Suprapubic skin (tissue), 4 donors: ENCODE measurements at regions not wholly inside any gene's neighbourhood (a gene's known extent, or its start where the extent isn't known, plus 50 kb on each side); places are given as distances from the start of the nearest gene placed in this dataset.

Experiments used
- DNase-seq, 2 donors: peaks; one replicate each; pipeline ENCODE4 v3.0.0-alpha.2; 2019; ENCODE audit warnings: low spot score in 2 of 2
- H3K27ac ChIP-seq: fragments of 200-600 bp; sonication (generic); one replicate; pipeline ENCODE4 v1.5.1; 2019
- H3K27me3 ChIP-seq: fragments of 200-600 bp; sonication (generic); one replicate; pipeline ENCODE4 v1.5.1; 2019
- H3K36me3 ChIP-seq: fragments of 200-600 bp; sonication (generic); one replicate; pipeline ENCODE4 v1.5.1; 2019
- H3K4me1 ChIP-seq: fragments of 200-600 bp; sonication (generic); one replicate; pipeline ENCODE4 v1.5.1; 2019
- H3K4me3 ChIP-seq: fragments of 200-600 bp; sonication (generic); one replicate; pipeline ENCODE4 v1.5.1; 2019; ENCODE audit warnings: mild to moderate bottlenecking
- H3K9me3 ChIP-seq: fragments of 200-600 bp; sonication (generic); one replicate; pipeline ENCODE4 v1.5.1; 2019
- EP300 ChIP-seq: sonication (generic); formaldehyde crosslinking; IDR thresholded peaks from one replicate; pipeline ENCODE4 v1.6.1; 2017; ENCODE audit warnings: antibody characterized with exemption
- POLR2A ChIP-seq, 2 donors: fragments of 450-650 bp; IDR thresholded peaks; one replicate each; pipeline ENCODE4 v1.6.1; 2017; ENCODE audit warnings: antibody characterized with exemption in 2 of 2, mild to moderate bottlenecking in 2 of 2, moderate library complexity in 2 of 2
- POLR2AphosphoS5 ChIP-seq, 3 donors: sonication (generic); formaldehyde crosslinking; IDR thresholded peaks; one replicate each; pipeline ENCODE4 v1.6.1; 2017; ENCODE audit warnings: antibody characterized with exemption in 3 of 3
- WGBS: methylation state at CpG from one replicate; pipeline ENCODE4 v1.1.5; 2018; 5-methylcytosine and 5-hydroxymethylcytosine counted together
- TF ChIP-seq, protein P1 (sequence below), 2 donors: fragments of 200-600 bp in 1 of 2; fragments of 450-650 bp in 1 of 2; sonication (generic) in 1 of 2; IDR thresholded peaks; one replicate each; pipeline ENCODE4 v1.5.1; 2016 to 2019; ENCODE audit warnings: antibody characterized with exemption in 2 of 2, mild to moderate bottlenecking in 1 of 2, moderate library complexity in 1 of 2

GRCh38 chr5:179497636-179498340 is 52.6 kb upstream of the RUFY1 start:
- H3K36me3 ChIP-seq = no peaks in the 10 kb centered on the region
- TF ChIP-seq POLR2AphosphoS5 (IDR thresholded peaks at IDR 0.05) (no peak), POLR2A (IDR thresholded peaks at IDR 0.05) (no peak), EP300 (no peak)
- TF ChIP-seq, protein P1, sequence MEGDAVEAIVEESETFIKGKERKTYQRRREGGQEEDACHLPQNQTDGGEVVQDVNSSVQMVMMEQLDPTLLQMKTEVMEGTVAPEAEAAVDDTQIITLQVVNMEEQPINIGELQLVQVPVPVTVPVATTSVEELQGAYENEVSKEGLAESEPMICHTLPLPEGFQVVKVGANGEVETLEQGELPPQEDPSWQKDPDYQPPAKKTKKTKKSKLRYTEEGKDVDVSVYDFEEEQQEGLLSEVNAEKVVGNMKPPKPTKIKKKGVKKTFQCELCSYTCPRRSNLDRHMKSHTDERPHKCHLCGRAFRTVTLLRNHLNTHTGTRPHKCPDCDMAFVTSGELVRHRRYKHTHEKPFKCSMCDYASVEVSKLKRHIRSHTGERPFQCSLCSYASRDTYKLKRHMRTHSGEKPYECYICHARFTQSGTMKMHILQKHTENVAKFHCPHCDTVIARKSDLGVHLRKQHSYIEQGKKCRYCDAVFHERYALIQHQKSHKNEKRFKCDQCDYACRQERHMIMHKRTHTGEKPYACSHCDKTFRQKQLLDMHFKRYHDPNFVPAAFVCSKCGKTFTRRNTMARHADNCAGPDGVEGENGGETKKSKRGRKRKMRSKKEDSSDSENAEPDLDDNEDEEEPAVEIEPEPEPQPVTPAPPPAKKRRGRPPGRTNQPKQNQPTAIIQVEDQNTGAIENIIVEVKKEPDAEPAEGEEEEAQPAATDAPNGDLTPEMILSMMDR (IDR thresholded peaks at IDR 0.05) = no peak
- peaks cover 5% of the 10 kb centered on the region for H3K4me1 ChIP-seq
- 77% methylated on average over 5 of the region's 19 CpGs for WGBS
- H3K9me3 ChIP-seq = no peaks in the 10 kb centered on the region
- H3K27me3 ChIP-seq = no peaks in the 10 kb centered on the region
- no peak overlapping the region for H3K27ac ChIP-seq
- no peak overlapping the region for H3K4me3 ChIP-seq
- peak in 1 of 2 donors; percentile 65 for DNase-seq

GRCh38 chr5:179495906-179496455 is 54.4 kb upstream of the RUFY1 start:
- Histone ChIP-seq H3K27me3 (no peaks in the 10 kb centered on the region), H3K36me3 (no peaks in the 10 kb centered on the region), H3K4me1 (peaks cover 5% of the 10 kb centered on the region), H3K27ac (no peak overlapping the region), H3K9me3 (no peaks in the 10 kb centered on the region), H3K4me3 (no peak overlapping the region)
- 62% methylated on average over 11 of the region's 11 CpGs for WGBS
- TF ChIP-seq POLR2A (IDR thresholded peaks at IDR 0.05) = no peak
- TF ChIP-seq EP300 = no peak
- TF ChIP-seq POLR2AphosphoS5 (IDR thresholded peaks at IDR 0.05) = no peak
- TF ChIP-seq, protein P1 (IDR thresholded peaks at IDR 0.05) = no peak
- no peak for DNase-seq

DNA sequence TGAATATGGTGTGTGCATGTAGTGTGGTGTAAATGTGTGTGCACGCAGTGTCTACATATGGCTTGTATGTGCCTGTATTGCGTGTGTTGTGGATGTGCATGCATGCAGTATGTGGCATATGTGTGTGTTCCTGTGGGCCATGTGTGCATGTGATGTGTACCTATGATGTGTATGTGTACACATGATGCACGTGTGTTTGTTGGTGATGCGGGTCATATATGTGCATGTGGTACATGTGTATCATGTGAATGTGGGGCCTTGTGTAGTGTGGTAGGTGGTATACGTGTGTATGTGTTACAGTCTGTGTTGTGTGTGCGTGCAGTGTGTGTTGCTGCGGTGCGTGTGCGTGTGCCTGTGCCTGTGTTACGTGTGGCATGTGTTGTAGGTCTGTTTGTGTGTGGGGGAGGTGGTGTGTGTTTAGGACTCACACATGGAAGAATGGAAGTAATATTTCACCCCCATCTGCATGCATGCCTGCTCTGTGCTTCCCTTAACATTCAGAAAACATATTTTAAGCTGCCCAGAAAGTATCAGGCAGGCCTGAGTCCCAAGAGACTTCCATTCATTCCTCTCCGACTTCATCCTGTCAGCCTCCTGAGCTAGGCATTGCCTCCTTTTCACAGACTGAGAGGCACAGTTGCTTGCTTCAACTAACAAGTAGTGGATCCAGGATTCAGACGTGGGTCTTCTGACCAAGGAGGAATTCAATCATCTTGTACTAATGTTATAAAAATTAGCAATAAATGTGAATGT is 55.4 kb upstream of the RUFY1 start:
- H3K27ac ChIP-seq = no peak overlapping the region
- no peaks in the 10 kb centered on the region for H3K36me3 ChIP-seq
- H3K9me3 ChIP-seq = no peaks in the 10 kb centered on the region
- no peak for DNase-seq
- TF ChIP-seq POLR2A (IDR thresholded peaks at IDR 0.05) (no peak), POLR2AphosphoS5 (IDR thresholded peaks at IDR 0.05) (no peak), EP300 (no peak)
- TF ChIP-seq, protein P1 (IDR thresholded peaks at IDR 0.05) = no peak
- peaks cover 5% of the 10 kb centered on the region for H3K4me1 ChIP-seq
- no peak overlapping the region for H3K4me3 ChIP-seq
- WGBS = 84% methylated on average over 12 of the region's 12 CpGs
- no peaks in the 10 kb centered on the region for H3K27me3 ChIP-seq

- no peak for DNase-seq
- TF ChIP-seq, protein P1 (IDR thresholded peaks at IDR 0.05) = no peak
- TF ChIP-seq POLR2AphosphoS5 (IDR thresholded peaks at IDR 0.05) = no peak
- no peak for TF ChIP-seq POLR2A (IDR thresholded peaks at IDR 0.05)
- no peak for TF ChIP-seq EP300
- Histone ChIP-seq H3K4me3 (no peak overlapping the region), H3K4me1 (peaks cover 3% of the 10 kb centered on the region), H3K36me3 (no peaks in the 10 kb centered on the region), H3K27ac (no peak overlapping the region), H3K27me3 (no peaks in the 10 kb centered on the region), H3K9me3 (no peaks in the 10 kb centered on the region)
- WGBS = 51% methylated on average over 4 of the region's 4 CpGs
Observed at GRCh38 chr5:179488975-179489374, 61.4 kb upstream of the RUFY1 start.

DNA sequence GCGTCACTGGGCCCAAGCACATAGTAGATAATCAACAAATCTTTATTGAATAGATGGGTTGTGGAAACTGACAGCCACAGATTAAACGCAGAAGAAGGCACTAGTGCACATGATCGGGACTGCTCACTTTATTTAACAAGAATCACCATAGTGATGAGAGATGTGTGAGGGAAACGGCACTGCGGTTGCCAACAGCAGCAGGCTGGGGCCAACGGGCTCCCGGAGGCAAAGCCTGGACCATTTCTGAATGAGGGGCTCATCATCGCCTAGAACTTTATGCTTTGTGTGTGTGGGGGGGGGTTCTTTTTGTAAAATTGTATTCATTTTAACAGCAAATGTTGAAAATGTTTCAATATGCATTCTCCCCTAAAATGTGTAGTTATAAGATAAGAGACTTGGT is 61.9 kb upstream of the RUFY1 start:
- Histone ChIP-seq H3K27ac (no peak overlapping the region), H3K36me3 (no peaks in the 10 kb centered on the region), H3K9me3 (no peaks in the 10 kb centered on the region), H3K4me1 (peaks cover 3% of the 10 kb centered on the region), H3K4me3 (no peak overlapping the region), H3K27me3 (no peaks in the 10 kb centered on the region)
- no peak for DNase-seq
- TF ChIP-seq POLR2AphosphoS5 (IDR thresholded peaks at IDR 0.05) (no peak), EP300 (no peak), POLR2A (IDR thresholded peaks at IDR 0.05) (no peak)
- TF ChIP-seq, protein P1 (IDR thresholded peaks at IDR 0.05) = no peak
- 64% methylated on average over 8 of the region's 8 CpGs for WGBS
